ENCODE measurements at regions not wholly inside any gene's neighbourhood (a gene's known extent, or its start where the extent isn't known, plus 50 kb on each side); places are given as distances from the start of the nearest gene placed in this dataset.

DNA sequence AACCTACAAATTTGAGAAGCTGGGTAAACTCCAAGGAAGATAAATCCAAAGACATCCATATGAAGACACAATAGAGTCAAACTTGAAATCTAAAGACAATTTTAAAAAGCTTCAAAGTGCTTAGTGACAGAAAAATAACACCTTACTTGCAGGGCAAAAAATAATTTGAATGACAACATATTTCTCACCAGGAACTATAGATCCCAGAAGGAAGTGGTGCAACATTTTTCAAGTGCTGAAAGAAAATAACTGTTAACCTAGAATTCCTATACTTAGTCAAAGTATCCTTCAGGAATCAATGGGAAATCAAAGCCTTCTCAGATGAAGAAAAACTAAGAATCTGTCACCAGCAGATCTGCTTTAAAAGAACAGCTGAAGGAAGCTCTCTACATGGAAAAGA is 184.4 kb downstream of the HLX start:
- no peak overlapping the region for H2AFZ ChIP-seq (ENCODE audit: low read depth)
- no peak for DNase-seq
- no peaks in the 10 kb centered on the region for H4K20me1 ChIP-seq (ENCODE audit: insufficient read depth)
- H3K4me2 ChIP-seq, result no peak overlapping the region
- H3K9me2 ChIP-seq, result no peaks in the 10 kb centered on the region
- ChIA-PET POLR2A (no interaction called here), CTCF (no interaction called here)
- no peaks in the 10 kb centered on the region for H3K27me3 ChIP-seq (ENCODE audit: insufficient read depth)
- TF ChIP-seq SMC3 (IDR thresholded peaks at IDR 0.05; ENCODE audit: low read depth, low read length) (no peak), EZH2phosphoT487 (IDR thresholded peaks at IDR 0.05; ENCODE audit: borderline replicate concordance, low read depth) (no peak), MXI1 (IDR thresholded peaks at IDR 0.05; ENCODE audit: low read depth, low read length) (no peak), RXRA (IDR thresholded peaks at IDR 0.05; ENCODE audit: borderline replicate concordance, low read depth) (no peak), FOXM1 (IDR thresholded peaks at IDR 0.05; ENCODE audit: low read depth) (no peak), JUND (IDR thresholded peaks at IDR 0.05) (no peak), FOXJ3 (CRISPR knock-in tag; IDR thresholded peaks at IDR 0.05) (no peak)
- TF ChIP-seq, protein P1, sequence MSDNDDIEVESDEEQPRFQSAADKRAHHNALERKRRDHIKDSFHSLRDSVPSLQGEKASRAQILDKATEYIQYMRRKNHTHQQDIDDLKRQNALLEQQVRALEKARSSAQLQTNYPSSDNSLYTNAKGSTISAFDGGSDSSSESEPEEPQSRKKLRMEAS (IDR thresholded peaks at IDR 0.05; ENCODE audit: low read depth), result no peak
- TF ChIP-seq, protein P2, sequence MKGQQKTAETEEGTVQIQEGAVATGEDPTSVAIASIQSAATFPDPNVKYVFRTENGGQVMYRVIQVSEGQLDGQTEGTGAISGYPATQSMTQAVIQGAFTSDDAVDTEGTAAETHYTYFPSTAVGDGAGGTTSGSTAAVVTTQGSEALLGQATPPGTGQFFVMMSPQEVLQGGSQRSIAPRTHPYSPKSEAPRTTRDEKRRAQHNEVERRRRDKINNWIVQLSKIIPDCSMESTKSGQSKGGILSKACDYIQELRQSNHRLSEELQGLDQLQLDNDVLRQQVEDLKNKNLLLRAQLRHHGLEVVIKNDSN (IDR thresholded peaks at IDR 0.05; ENCODE audit: borderline replicate concordance, low read depth), result no peak
- H3K9me3 ChIP-seq, result no peaks in the 10 kb centered on the region
- no peaks in the 10 kb centered on the region; a peak in 1 of 4 replicates for H3K4me1 ChIP-seq (ENCODE audit: control insufficient read depth in 1 of 2, insufficient read depth in 2 of 2, low read depth in 1 of 2, low read length in 1 of 2)
- H3F3A ChIP-seq (replicated peaks; ENCODE audit: insufficient read depth), result no peaks in the 10 kb centered on the region
- no peak overlapping the region for H3K4me3 ChIP-seq (ENCODE audit: low read depth in 2 of 2, low read length in 1 of 2)
- no peak overlapping the region for H3K9ac ChIP-seq
- H3K36me3 ChIP-seq (replicated peaks in 1 of 2; ENCODE audit: control insufficient read depth in 1 of 2, insufficient read depth in 2 of 2, low read length in 1 of 2), result peaks cover 0 to 5% of the 10 kb centered on the region in 2 experiments
- no peaks in the 10 kb centered on the region for H3K79me2 ChIP-seq (ENCODE audit: insufficient read depth)
- no peak overlapping the region for H3K27ac ChIP-seq (ENCODE audit: low read depth in 2 of 2, low read length in 1 of 2)

DNA sequence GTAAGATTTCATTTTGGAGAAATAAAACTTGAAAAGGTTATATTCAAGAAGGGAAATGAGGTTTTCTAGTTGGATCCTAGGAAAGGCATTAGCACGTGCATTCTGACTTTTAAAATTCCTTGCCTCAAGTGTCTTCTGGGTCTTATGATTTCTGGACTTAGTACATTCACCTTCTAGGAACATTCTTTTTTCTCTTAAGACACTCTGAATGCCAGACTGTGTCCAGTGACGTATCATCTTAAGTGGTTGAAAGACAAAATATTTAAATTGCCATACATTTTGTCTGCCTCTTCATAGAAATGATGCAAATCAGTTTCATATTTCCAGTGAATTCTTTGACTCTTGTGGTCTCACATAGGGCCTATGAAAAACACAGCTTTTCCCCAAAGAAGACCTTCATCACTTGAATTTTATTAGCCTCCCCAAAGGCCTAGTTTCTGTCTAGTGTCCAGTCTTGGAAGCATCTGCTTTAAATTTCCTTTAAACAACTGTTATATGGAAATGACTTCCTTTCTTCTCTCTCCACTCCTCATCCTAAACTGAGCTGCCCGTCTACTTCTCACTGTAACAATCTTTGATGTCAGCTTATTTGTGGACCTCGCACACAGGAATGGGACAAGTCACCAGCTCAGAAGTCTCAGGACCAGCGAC is 187.2 kb downstream of the HLX start:
- 83% methylated on average over 5 of the region's 5 CpGs for WGBS (ENCODE audit: low lambda C conversion rate)
- TF ChIP-seq EP300 (IDR thresholded peaks at IDR 0.05; ENCODE audit: borderline replicate concordance in 1 of 2, low read depth in 1 of 2, low read length in 1 of 2) (no peak), MXI1 (IDR thresholded peaks at IDR 0.05; ENCODE audit: low read depth, low read length) (no peak), JUND (IDR thresholded peaks at IDR 0.05) (no peak), TEAD4 (IDR thresholded peaks at IDR 0.05; ENCODE audit: borderline replicate concordance, insufficient read depth) (no peak), SIN3A (IDR thresholded peaks at IDR 0.05; ENCODE audit: borderline replicate concordance, low read depth, low read length) (no peak), FOSL2 (IDR thresholded peaks at IDR 0.05; ENCODE audit: borderline replicate concordance, low read depth) (no peak), YY1 (IDR thresholded peaks at IDR 0.05; ENCODE audit: low read depth) (no peak), RCOR1 (IDR thresholded peaks at IDR 0.05; ENCODE audit: low read length) (no peak), FOXJ3 (CRISPR knock-in tag; IDR thresholded peaks at IDR 0.05) (no peak), RXRA (IDR thresholded peaks at IDR 0.05; ENCODE audit: borderline replicate concordance, low read depth) (no peak)
- TF ChIP-seq, protein P3, sequence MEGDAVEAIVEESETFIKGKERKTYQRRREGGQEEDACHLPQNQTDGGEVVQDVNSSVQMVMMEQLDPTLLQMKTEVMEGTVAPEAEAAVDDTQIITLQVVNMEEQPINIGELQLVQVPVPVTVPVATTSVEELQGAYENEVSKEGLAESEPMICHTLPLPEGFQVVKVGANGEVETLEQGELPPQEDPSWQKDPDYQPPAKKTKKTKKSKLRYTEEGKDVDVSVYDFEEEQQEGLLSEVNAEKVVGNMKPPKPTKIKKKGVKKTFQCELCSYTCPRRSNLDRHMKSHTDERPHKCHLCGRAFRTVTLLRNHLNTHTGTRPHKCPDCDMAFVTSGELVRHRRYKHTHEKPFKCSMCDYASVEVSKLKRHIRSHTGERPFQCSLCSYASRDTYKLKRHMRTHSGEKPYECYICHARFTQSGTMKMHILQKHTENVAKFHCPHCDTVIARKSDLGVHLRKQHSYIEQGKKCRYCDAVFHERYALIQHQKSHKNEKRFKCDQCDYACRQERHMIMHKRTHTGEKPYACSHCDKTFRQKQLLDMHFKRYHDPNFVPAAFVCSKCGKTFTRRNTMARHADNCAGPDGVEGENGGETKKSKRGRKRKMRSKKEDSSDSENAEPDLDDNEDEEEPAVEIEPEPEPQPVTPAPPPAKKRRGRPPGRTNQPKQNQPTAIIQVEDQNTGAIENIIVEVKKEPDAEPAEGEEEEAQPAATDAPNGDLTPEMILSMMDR (IDR thresholded peaks at IDR 0.05), result no peak
- TF ChIP-seq, protein P4, sequence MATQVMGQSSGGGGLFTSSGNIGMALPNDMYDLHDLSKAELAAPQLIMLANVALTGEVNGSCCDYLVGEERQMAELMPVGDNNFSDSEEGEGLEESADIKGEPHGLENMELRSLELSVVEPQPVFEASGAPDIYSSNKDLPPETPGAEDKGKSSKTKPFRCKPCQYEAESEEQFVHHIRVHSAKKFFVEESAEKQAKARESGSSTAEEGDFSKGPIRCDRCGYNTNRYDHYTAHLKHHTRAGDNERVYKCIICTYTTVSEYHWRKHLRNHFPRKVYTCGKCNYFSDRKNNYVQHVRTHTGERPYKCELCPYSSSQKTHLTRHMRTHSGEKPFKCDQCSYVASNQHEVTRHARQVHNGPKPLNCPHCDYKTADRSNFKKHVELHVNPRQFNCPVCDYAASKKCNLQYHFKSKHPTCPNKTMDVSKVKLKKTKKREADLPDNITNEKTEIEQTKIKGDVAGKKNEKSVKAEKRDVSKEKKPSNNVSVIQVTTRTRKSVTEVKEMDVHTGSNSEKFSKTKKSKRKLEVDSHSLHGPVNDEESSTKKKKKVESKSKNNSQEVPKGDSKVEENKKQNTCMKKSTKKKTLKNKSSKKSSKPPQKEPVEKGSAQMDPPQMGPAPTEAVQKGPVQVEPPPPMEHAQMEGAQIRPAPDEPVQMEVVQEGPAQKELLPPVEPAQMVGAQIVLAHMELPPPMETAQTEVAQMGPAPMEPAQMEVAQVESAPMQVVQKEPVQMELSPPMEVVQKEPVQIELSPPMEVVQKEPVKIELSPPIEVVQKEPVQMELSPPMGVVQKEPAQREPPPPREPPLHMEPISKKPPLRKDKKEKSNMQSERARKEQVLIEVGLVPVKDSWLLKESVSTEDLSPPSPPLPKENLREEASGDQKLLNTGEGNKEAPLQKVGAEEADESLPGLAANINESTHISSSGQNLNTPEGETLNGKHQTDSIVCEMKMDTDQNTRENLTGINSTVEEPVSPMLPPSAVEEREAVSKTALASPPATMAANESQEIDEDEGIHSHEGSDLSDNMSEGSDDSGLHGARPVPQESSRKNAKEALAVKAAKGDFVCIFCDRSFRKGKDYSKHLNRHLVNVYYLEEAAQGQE (IDR thresholded peaks at IDR 0.05; ENCODE audit: low read depth, low read length), result no peak
- TF ChIP-seq, protein P5, sequence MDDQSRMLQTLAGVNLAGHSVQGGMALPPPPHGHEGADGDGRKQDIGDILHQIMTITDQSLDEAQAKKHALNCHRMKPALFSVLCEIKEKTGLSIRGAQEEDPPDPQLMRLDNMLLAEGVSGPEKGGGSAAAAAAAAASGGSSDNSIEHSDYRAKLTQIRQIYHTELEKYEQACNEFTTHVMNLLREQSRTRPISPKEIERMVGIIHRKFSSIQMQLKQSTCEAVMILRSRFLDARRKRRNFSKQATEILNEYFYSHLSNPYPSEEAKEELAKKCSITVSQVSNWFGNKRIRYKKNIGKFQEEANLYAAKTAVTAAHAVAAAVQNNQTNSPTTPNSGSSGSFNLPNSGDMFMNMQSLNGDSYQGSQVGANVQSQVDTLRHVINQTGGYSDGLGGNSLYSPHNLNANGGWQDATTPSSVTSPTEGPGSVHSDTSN (IDR thresholded peaks at IDR 0.05), result no peak

More for the DNA sequence above, 187.2 kb downstream of the HLX start:
- no peak overlapping the region for H3K4me3 ChIP-seq (ENCODE audit: low read depth in 2 of 2, low read length in 1 of 2)
- no peaks in the 10 kb centered on the region; a peak in 1 of 4 replicates for H3K4me1 ChIP-seq (ENCODE audit: control insufficient read depth in 1 of 2, insufficient read depth in 2 of 2, low read depth in 1 of 2, low read length in 1 of 2)
- H3K9me2 ChIP-seq, result no peaks in the 10 kb centered on the region
- no peak overlapping the region for H3K9ac ChIP-seq
- ChIA-PET POLR2A (no interaction called here), CTCF (interaction anchor here (0.6 kb wide), 1 partner anchor 15 kb away, joined by 3 read pairs; no protein-coding TSS in a partner anchor)
- H3K36me3 ChIP-seq (replicated peaks in 1 of 2; ENCODE audit: control insufficient read depth in 1 of 2, insufficient read depth in 2 of 2, low read length in 1 of 2), result no peaks in the 10 kb centered on the region
- no peak overlapping the region for H3K4me2 ChIP-seq
- no peaks in the 10 kb centered on the region for H4K20me1 ChIP-seq (ENCODE audit: insufficient read depth)
- no peak overlapping the region for H2AFZ ChIP-seq (ENCODE audit: low read depth)
- DNase-seq, result no peak
- no peaks in the 10 kb centered on the region for H3K9me3 ChIP-seq
- no peaks in the 10 kb centered on the region for H3K79me2 ChIP-seq (ENCODE audit: insufficient read depth)
- no peaks in the 10 kb centered on the region for H3K27me3 ChIP-seq (ENCODE audit: insufficient read depth)
- no peaks in the 10 kb centered on the region for H3F3A ChIP-seq (replicated peaks; ENCODE audit: insufficient read depth)
- H3K27ac ChIP-seq (ENCODE audit: low read depth in 2 of 2, low read length in 1 of 2), result no peak overlapping the region
